Stimulated activated naive CD4-positive, alpha-beta T cell treated with Interleukin-2 at 50 U/mL for 16 hours (primary cell): ENCODE measurements at regions not wholly inside any gene's neighbourhood (a gene's known extent, or its start where the extent isn't known, plus 50 kb on each side); places are given as distances from the start of the nearest gene placed in this dataset.
"Not testable (repeated sequence)": the region's sequence is repeated elsewhere in the genome, so short reads cannot be mapped to it uniquely, and the experiment has no call there.

ENCODE experiments used
- DNase-seq: peaks from one replicate; lab custom pipeline; 2025; lab: John Stamatoyannopoulos, UW

DNA sequence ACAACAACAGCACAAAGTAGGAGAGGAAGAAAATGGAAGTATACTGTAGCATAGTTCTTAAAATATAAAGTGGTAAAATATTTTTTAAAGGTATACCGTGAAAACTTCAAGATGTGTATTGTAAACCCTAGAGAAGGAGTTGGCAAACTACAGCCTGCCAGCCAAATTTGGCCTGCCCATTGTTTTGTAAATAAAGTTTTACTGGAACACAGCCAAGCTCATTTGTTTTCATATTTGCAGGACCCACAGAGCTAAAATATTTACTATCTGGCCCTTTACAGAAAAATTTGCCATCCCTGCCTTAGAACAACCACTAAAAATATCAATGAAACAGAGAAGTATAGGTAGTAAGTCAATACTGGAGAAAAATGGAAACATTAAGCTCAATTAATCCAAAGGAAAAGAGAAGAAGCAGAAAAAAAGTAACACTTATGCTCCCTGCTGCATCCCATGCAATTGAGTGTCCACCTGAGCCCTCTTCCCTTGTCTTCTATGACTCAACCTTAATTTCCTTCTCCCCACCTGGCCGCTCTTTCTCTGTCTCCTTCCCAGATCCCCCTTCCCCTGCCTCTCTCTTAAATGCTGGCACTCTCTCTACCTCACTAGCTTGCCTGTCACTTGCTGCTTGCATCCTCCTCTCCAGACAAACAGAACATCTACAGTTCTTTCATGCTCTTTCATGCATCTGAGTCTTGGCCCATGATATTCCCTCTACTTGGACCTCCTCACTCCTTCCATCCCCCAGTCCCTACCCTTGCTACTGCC is 50.6 kb upstream of the FER start:
- DNase-seq, result no peak

DNA sequence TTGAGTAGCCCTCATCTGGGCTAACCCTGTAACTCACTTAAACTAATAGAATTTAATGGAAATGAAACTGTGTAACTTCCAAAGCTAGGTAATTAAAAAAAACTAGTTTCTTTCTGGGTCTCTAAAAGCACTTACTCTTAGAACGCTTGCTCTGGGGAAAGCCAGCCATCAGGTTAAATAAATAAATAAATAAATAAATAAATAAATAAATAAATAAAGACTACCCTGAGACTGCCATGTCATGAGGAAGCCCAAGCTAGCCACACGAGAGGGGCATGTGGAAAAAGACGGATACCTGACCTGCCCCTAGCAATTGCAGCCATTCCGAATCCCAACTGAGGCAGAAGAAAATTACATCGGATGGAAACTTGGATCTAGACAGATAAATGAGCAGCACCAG is 51.3 kb upstream of the FER start:
- no peak for DNase-seq

DNA sequence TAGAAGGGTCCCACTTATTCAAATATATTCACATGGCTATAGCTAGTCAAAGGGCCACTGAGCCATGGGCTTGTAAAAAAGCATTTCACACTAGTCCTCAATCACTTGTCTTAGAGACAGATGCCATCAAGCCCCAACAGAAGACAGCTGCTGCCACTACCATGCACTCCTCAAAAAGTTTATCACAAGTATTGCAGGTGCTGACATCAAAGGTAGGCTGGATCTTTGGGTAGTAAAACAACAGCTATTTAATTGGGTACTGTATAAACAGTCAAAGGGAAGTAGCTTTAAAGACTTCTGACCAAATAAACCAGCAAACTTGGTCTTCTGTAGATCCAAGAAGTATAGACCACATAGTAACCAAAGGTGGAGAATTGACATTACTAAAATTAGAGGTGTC is 59.2 kb upstream of the FER start:
- no peak for DNase-seq

- DNase-seq, result no peak
Observed at GRCh38 chr5:108687595-108688200, 60.0 kb upstream of the FER start.

- no peak for DNase-seq
Observed at GRCh38 chr5:108686676-108687075, 61.0 kb upstream of the FER start.

DNA sequence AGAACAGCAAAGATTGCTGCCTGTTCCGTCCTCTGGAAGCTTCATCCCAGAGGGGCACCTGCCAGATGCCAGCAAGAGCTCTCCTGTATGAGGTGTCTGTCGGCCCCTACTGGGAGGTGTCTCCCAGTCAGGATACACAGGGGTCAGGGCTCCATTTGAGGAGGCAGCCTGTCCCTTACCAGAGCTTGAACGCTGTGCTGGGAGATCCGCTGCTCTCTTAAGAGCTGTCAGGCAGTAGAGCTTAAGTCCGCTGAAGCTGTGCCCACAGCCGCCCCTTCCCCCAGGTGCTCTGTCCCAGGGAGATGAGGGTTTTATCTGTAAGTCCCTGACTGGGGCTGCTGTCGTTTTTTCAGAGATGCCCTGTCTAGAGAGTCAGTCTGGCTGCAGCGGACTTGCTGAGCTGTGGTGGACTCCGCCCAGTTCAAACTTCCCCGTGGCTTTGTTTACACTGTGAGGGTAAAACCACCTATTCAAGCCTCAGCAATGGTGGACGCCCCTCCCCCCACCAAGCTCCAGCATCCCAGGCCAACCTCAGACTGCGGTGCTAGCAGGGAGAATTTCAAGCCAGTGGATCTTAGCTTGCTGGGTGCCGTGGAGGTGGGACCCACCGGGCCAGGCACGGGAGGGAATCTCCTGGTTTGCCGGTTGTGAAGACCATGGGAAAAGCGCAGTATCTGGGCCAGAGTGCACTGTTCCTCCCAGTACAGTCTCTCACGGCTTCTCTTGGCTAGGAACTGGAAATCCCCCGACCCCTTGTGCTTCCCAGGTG is 62.1 kb upstream of the FER start:
- DNase-seq, result not testable (repeated sequence)

- DNase-seq, result no peak
Observed at GRCh38 chr5:108681079-108681921, 66.4 kb upstream of the FER start.

GRCh38 chr5:108678091-108678490 is 69.6 kb upstream of the FER start:
- no peak for DNase-seq

DNA sequence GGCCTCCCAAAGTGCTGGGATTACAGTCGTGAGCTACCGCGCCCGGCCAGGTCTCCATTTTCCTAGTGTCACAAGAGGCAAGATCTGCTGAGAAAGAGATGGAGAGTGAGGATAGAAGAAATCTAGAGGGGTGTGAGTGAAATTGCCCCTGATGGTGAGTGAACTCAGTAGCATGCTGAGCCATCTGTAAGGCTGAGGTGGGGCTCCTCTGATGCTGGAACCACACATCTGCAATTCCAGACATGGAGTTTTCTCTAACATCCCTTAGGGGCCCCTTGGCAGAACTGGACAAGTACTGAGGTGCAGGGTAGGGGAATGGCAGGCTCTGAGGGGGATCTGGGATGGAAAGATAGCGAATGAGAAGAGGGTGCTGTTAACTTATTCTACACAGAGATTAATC is 72.0 kb upstream of the FER start:
- DNase-seq, result no peak

- DNase-seq, result no peak
Observed at GRCh38 chr5:108672639-108673038, 75.1 kb upstream of the FER start.

DNA sequence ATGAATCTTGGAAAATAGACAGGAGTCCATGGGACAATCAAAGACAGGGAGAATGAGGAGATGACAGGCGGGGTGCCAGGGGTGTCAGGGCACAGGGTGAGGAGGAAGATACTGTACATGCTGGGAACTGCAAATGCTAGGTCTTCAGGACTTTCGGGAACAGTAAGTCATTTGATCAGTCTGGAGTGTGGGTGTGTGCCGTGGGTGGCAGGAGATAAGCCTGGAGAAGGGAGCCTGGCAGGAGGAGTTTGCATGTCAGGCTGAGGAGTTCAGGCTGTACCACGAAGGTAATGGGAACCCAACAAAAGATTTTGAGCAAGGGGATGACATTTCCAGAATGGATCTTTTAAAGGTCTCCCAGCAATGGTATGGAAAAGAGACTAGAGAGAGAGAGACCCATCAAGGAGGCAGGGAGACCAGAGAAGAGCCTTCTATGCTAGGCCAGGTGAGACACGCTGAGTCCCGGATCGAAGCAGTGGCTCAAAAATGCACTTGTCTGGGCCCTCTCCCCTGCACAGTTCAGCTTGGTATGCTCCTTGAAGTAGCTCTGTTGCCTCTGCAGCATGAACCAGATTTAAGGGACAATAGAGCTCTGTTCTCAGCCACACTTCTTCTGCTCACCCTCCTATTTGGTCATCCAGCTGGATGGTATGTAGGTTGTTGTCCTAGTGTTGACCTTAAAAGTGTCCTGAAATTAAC is 77.0 kb upstream of the FER start:
- no peak for DNase-seq

GRCh38 chr5:108669462-108669861 is 78.2 kb upstream of the FER start:
- no peak for DNase-seq

DNA sequence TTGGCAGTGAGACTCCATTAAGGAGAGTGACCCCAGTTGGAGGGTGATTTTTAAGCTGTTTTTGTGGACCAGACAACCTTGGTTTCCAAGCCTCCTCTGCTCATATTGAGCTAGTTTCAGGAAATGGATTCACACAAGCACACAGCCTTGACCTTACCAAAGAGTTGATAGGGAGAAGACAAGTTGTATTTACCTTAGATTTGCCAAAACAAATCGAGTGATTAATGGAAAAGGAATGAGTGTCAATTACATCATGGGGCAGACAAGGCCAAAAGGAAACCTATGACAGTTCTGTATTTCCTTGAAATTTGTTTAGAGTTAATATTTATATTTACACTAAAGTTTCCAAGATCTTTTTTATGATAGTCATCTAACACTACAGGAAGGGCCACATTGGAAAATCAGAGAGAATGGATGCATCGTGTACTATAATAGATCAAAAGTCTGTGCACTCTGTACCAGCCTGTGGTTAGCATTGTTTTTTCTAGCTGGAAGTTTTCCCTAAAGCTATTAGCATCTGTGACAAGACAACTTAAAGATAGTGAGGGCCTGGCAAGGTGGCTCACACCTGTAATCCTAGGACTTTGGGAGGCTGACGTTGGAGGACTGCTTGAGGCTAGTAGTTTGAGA is 86.0 kb upstream of the FER start:
- no peak for DNase-seq

DNA sequence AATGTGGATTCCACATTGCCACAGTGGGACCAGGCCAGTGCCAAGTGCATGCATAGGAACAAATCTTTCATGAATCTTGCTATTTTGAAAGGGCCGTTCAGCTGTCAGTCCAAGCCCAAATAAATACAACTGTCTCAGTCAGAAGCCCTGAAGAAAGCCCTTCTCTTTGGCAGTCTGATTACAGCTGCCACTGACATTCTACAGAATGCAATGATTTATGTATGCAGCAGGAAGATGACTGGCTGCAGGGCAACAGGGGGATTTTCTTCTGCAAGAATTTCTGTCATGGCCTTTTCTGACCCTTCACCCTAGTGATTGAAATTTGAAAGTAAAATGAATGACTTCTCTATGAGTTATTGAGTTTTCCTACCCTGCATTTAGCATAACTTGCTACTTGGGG is 86.7 kb upstream of the FER start:
- DNase-seq, result no peak

GRCh38 chr5:108660291-108660690 is 87.4 kb upstream of the FER start:
- no peak for DNase-seq

DNA sequence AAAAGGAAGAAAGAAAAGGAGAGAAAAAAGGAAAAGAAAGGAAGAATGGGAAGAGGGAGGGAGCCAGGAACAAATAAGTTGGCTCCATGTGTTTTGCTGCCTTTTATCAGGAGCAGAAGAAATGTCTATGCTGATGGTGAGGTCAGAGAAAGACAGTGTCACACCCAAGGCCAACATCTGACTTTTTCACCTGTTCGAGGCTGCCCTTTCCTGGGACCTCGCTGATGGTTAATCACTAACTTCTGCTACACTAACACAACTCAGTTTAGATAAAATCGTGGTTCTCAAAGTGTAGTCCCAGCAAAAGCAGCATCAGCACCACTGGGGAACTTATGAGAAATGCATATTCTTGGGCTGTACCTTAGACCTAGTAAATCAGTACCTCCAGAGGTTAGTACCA is 88.2 kb upstream of the FER start:
- no peak for DNase-seq

GRCh38 chr5:108655750-108656450 is 91.8 kb upstream of the FER start:
- DNase-seq, result no peak

GRCh38 chr5:108654051-108654450 is 93.6 kb upstream of the FER start:
- no peak for DNase-seq

GRCh38 chr5:108653201-108653600 is 94.5 kb upstream of the FER start:
- DNase-seq, result no peak

DNA sequence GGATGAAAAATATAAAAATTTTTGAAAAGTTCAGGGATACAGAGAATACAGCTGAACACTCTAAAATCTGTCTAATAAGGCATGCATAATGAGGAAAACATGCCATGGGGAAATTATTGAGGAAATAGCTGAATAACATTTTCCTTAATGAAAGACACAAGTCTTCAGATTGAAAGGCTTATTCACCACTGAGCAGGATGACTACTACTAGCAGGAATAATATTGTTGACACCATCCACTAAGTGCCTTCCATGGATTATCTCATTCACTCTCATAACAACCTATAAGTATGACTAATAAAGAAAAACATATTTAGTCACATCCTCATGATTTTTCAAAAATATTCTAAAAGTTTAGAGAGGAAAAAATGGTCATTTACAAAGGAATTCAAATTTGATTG is 96.7 kb upstream of the FER start:
- no peak for DNase-seq

DNA sequence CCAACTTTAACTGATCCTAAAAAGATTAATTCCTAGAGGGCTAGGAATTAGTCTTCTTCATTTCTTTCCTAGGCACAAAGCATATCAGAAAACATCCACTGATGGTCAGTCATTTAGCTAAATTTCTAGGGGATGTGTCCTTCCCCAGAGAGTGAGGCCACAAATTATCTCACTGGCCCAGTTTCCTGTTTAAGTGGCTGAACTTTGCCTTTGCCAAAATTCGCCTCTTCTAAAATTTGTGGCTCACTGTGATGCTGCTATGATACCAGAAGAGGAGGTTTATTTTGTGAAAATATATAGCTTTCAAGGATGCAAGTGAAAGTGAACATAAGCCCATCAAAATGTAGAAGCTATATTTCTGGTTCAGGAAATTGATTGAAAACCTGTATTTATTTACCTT is 98.1 kb upstream of the FER start:
- DNase-seq, result no peak
